ENCODE measurements at regions not wholly inside any gene's neighbourhood (a gene's known extent, or its start where the extent isn't known, plus 50 kb on each side); places are given as distances from the start of the nearest gene placed in this dataset.

- TF ChIP-seq CTCF (IDR thresholded peaks at IDR 0.05) (no peak), POLR2A (IDR thresholded peaks at IDR 0.05) (no peak), POLR2AphosphoS5 (IDR thresholded peaks at IDR 0.05; ENCODE audit: insufficient read depth in 1 of 2, low read depth in 1 of 2) (no peak)
These were observed 246.9 kb downstream of the AHR start for GRCh38 chr7:17545348-17545747.

Data from vagina (tissue), 2 donors.